ENCODE measurements at regions not wholly inside any gene's neighbourhood (a gene's known extent, or its start where the extent isn't known, plus 50 kb on each side); places are given as distances from the start of the nearest gene placed in this dataset.
"Not testable (repeated sequence)": the region's sequence is repeated elsewhere in the genome, so short reads cannot be mapped to it uniquely, and the experiment has no call there.

DNA sequence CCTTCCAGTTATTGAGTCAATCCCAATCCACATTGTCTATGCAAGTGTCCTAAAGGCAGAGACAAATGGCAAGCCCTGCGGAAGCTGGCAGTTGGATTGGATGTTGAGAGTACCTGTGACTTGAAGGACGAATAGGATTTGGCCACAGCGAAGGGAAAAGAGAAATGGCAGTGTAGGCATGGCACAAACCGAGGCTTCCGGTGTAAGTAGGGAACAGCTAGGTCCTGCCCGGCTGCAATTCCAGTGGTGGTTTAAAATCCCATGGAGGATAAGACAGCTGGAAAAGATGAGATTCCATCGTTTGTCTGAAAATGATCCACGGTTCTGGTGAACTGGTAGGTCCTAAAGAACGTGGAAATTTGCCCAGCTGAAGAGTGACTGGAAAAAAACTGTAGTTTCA lies 296.2 kb downstream of the TCERG1L start:
- no peak for DNase-seq

DNA sequence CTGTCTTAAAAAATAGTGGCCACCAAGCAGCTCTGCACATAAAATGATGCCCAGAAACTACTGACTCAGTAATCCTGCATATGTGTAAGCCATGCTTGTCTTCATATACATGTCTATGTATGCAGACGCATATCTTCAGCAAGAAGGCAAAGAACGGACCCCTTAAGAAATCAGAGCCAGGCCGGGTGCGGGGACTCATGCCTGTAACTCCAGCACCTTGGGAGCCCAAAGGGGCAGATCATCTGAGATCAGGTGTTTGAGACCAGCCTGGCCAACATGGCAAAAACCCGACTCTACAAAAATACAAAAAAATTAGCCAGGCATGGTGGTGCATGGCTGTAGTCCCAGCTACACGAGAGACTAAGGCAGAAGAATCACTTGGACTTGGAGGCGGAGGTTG lies 295.0 kb downstream of the TCERG1L start:
- no peak for DNase-seq

DNA sequence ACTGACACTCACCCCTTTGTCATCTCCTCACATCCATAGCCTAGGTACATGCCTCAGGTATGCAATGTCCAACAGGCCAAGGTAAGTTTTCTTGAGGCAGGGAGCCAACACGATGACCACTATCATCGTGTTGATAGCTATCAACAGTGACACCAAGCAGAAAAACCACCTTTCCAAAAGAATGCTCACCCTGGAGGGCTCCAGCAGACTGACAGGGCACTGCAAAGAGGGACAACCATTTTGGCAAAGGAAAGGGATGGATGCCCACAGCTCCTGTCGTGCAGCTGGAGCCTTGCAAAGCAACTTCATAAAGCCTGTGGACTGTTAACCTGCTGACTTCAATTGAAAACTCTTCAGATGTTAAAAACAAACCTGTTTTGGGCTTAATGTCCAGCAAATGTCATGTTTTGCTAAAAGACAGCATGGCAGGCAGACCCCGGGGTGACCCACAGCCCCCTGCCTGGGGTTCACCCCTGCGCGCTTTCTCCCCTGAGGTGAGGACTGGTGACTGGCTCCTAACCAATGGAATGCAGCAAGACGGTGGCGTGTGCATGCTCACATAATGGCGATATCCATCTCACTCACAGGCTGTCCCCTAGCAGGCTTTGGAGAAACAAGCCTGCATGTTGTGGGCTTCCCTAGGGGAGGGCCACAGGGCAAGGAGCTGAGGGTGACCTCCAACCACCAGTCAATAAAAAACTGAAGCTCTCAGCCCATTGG lies 293.8 kb downstream of the TCERG1L start:
- no peak for DNase-seq

DNA sequence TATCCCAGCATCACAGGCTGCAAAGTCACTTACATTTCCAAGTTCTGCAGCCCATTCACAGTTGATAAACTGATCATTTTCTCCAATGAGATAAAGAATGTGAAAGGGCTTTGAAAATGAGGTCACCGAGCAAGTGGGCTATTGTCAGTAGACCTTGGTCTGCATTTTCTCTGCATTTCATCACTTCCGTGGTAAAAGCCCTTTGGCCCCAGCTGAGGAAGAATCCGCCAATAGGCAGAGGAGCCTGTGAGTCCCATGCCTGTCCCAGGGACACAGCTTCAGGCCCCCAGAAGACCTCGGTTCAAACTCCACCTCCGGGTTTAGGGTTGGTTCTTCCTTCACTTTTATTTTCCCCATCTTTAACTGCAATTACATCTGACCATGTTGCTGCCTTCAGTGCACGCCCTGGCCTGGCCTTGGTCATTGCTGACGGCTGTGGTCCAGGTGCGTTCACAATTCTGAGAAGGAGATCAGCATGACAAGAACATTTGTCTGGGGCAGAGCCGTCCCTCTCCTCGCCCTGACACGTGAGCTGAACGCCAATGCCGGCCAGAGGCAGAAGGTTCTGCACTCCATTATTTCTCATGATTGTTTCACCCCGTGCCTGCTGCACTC lies 292.5 kb downstream of the TCERG1L start:
- DNase-seq, result no peak

DNA sequence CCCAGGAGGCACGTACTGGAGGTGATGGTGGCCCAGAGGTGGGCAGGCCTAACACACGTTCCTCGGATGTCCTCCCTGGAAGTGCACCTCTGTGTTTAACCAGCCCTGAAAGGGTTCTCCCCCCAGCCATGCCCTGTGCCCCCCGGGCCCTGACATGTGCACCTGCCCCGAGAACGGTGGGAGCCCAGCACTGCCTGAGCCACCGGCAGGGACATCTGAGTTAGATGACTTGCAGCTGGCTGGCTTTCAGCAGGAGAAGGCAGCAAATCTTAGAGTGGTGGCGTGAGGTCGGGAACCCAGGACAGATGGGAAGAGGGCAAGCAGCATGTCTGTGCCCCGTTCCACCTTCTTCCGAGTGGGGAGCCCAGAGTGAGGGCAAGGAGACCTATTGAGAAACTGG lies 291.8 kb downstream of the TCERG1L start:
- DNase-seq, result no peak

DNA sequence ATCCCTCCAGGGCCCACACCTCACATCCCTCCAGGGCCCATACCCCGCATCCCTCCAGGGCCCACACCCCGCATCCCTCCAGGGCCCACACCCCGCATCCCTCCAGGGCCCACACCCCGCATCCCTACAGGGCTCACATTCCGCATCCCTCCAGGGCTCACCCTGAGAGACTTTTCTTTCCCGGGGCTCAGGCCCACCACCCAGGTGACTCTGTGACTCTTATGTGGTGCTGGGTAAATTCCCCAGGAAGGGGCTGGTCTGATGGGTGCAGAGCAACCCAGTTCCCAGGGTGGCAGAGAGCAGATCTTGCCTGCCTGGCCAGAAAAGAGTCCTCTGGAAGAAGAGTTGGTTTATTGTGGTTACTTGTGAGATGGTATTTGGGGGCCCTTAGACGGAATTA lies 290.7 kb downstream of the TCERG1L start:
- DNase-seq, result no peak

DNA sequence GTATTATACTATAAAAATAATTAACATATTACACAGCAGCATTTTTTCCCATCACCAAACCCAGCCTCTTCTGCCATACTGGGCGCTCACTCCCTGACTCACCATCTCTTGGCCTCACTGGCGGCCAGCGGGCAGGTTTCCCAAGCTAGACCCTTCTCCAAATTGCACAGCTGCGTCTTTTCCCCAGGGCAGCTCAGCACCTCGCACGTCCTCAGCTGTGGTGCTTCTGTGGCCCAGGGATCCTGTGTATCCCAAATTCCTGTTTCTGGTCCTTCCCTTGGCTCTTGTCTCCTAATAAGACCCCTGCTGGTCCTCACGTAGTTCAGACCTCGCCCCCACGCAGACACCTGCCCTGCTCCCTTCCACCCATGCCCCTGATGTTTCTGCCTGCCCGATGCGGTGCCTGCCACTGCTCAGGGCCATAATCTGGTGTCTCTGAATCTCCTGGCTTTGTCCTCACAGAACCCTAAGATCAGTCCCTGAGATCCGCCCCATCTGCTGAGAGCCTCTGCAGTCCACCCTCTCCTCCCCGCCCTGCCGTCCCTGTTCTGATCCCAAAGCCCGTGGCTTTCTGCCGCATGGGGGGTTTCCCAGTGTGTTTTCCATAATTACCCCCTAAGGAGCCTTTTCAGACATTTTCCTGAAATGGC lies 290.1 kb downstream of the TCERG1L start:
- no peak for DNase-seq

DNA sequence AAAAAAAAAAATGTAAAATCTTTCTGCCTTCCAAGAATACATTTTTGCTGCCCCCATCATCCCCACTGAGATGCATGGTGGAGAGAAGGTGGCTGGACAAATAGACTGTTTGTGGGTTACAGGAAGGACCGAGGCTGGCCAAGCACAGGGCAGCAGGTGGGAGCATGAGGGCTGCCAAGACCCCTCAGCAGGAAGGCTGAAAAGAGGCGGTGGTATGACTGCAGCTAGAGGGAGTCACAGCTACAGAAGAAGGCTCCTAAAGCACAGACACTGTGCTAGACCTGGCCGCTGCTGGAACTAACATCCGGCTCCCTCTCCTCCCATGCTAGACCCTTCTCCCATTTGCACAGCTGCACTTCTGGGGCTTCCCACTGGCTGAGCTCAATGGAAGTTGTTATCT lies 289.6 kb downstream of the TCERG1L start:
- no peak for DNase-seq

DNA sequence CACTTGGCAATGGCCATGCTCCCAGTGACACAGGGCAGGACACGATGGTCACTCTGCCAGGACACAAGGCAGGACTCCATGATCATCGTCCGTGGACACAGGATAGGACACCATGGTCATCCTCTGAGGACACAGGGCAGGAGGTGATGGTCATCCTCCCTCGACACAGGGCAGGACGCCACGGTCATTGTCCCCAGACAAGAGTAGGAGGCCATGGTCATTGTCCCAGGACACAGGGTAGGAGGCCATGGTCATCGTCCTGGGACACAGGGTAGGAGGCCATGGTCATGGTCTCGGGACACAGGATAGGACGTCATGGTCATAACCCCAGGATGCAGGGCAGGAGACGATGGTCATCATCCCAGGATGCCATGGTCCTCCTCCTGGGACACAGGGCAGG lies 289.2 kb downstream of the TCERG1L start:
- no peak for DNase-seq

DNA sequence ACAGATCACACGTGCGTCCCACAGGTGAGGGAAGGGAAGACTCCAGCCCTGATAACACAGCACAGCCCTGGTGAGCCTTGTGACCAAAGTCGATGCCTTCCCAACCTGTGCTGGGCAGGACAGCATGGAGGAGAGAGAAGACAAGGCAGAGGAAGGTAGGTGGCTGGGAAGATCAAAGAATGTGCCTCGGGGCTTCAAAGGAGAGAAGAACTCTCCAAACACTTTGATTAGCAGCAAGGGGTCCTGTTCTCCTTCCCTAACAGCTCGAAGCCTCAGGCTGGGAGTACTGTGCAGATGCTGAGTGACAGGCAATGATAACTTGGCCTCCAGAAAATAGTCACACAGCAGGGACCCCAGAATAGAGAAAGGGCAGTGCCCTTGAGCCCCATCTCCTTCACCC lies 288.5 kb downstream of the TCERG1L start:
- DNase-seq, result no peak

DNA sequence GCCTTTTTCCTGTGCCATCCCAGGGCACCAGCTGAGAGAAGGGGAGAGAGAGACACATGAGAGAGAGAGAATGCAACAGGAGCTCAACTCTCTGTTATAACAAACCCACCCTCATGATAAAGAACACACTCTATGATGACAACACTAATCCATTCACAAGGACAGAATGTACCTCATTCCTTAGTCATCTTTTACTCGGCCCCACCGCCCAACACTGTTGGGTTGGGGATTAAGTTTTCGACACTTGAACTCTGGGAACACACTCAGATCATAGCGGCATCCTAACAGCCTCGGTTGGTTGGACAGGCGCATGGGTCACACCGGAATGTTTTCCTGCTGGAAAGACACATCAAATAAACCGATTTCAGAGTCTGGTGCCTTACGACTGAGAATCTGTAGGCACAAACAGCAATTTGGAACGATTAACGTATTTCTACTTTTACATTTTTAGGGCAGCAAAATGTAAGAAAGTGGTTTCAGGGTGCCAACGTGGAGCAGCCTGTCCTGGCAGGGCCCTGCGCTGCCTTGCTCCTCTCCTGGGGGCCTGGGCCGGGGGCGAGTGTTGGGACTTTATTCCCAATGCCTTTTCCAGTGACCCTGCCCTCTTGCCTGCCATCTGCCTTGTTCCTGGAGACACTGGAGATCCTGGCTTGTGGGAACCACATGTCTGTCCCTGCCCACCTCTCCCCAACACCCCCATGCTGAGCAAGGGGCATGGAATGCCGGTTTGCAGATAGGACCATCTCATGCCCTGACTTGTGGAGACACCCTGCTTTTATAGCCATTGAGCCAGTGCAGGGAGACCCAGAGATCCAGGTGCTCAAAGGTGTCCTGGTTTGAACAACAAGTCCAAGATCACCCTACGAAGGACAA lies 287.0 kb downstream of the TCERG1L start:
- DNase-seq, result no peak

DNA sequence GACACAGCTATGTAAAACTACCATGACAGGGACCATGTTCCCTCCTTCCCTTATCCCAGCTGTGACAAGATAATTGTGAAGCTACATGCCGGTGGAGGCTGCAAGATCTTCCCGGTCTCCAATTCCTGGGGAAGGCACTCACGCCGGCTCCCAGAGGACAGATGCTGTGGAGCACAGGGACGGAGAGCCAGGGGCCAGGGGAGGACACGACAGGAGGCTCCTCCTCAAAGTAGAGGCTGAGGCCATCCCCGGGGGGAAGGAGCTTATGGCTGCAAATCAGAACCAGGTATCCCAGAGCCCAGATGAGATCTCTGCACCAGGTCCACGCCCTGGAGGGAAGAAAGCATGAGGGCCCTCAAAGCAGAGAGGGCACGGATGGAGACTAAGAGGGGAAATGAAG lies 286.2 kb downstream of the TCERG1L start:
- DNase-seq, result no peak

DNA sequence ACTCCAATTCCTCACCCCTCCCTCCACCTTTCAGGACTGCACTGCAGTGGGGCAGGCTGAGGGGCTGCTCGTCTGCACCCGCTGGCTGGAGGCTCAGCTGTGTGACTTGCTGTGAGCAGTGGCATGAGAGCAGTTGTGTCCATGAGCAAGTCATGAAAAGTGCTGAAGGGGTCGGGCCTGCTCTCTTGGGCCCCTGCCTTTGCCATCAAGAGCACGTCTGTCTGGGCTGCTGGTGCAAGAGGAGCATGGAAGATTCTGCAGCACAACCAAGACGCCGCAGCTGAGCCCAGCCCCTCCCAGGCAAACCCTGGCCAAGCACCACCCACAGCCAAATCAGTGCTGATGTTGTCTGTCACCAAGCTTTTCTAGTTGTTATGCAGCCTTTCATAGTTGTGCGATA lies 284.3 kb downstream of the TCERG1L start:
- no peak for DNase-seq

DNA sequence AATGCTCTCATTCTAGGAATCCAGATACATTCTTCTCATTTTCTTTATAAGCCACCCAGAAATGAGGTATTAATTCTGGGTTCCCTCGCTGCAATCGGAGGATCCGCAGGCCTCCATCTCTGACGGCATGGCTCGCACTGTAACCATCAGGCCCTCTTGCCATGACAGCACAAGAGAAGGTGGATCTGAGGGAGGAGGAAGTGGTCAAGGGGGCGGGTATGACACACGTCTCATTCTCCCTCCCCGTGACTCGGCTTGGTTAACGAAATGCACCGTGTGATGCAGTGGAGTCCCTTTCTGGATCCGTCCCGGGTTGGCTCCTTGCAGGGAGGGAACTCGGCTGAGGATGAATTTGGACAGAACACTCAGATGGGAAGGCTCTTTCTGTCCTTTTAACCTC lies 280.2 kb downstream of the TCERG1L start:
- no peak for DNase-seq

DNA sequence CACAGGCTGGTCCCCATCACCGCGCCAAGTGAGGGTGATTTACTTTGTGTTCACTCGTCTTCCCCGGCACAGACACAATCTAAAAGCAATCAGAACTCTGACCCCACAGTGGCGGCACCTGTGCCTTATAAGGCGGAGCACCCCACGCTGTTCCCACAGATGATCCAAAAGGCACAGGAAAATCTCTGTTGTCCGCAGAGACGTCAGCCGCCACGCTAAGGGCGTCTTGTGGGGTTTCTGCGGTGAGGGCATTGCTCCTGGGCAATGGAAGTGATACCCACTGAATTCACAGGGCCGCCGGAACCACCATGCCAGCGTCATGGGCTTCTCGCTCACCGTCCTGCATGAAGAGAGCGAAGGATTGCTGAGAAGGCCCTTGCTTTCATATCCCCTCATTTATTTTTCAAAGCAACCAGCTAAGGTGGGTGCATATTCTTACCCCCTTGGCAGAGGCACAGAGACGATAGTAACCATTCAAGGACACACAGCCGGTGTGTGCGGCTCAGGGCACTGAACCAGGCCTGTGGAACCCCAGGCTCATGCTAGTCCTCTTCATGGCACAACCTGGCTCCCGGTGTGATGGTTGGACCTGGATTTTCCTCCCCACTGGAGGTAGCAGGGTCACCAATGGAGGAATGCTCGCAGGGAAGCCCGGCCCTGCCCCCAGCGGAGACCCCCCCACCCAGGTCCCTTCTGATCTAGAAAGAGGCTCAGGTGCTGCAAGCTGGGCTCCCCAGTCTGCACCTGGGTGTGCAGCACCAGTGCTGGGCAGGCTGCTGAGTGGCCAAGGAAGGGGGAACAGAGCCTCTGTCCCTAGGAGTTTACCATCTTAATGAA lies 279.0 kb downstream of the TCERG1L start:
- no peak for DNase-seq

DNA sequence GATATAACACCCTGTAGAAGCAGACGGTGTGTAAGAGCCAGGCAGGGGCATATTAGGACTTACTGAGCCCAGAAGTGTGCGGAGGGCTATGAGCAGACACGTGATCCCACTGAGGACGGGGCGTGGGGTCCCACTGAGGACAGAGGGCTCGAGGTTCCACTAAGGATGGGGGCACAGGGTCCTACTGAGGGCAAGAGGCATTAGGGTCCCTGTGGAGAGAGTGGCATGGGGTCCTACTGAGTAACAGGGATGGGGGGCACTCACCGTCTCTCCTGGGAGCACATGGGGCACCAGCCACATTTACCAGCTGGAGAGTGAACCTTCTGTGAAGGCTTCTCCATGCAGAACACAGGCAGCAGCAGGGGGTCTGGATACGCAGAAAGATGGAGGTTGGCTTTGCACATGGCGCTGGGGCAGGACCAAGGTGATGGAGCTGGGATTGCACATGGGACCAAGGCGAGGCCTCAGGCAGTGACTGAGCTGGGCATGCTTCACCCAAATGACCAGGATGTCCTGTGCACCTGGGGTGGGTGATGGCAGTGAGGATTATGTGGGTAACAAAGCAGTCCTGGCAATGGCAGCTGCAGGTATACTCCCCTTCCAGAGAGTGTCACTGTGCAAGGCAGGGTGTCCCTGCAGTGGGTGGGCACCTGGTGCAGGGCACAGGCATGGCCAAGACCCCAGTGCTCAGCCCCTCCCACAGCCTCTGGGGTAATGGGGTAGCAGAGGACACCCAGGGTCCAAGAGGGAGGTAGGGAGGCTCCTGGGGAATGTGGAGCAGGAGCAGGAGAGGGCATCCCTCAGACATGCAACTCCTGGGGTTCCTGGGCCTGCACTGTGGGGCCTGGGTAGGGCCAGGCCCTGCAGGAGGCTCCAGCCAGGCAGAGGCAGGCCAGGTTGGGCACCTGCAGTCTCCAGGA lies 278.1 kb downstream of the TCERG1L start:
- DNase-seq, result no peak

DNA sequence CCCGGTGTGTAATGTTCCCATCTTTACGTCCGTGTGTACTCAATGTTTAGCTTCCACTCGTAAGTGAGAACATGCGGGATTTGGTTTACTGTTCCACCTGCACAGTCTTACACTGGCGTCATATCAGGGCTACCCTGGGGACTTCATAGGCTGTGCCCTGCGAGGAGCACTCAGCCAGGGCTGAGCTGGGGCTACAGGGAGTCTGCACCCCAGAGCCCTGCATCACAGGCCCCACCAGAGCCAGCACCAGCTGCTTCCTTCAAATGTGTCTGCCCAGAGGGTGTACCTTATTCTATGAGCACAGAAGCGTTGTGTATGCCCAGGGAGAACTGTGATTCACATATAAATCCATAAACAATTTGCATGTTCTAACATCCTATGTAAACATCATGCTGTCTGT lies 277.1 kb downstream of the TCERG1L start:
- no peak for DNase-seq

DNA sequence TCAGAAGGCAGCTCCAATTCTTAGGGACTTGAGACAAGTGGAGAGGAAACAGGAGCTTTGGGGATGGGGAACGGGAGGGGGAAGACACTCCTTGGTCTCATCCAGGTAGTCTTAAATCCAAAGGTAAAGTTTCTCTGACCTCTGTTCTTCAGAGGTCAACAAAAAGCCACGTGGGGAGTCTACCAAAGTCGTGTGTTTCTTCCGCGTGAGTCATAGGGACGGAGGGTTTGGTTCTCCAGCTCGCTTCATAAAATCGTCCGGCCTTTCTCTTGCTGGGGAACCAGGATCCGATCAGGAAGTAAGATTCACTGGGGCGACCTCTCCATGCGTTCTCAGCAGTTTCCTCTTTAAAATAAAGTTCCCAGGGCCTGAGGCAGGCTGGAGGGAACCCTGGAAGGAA lies 275.7 kb downstream of the TCERG1L start:
- DNase-seq, result no peak

DNA sequence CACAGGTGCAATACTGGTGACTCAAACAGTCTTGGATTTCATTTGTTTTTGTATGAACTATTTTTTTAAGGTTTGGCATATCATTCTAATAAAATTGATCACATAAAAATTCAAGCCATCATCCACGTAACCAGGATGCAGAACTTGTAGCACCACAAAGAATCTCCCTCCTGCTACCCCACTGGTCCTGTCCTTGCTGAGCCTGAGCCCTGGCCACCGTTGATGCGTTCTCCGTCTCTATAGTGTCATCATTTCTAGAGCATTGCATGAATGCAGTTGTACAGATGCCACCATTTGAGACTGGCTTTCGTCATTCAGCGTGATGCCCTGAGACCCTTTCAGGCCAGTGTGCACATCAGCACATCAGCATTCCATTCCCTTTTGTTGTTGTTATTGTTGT lies 273.5 kb downstream of the TCERG1L start:
- DNase-seq, result no peak

DNA sequence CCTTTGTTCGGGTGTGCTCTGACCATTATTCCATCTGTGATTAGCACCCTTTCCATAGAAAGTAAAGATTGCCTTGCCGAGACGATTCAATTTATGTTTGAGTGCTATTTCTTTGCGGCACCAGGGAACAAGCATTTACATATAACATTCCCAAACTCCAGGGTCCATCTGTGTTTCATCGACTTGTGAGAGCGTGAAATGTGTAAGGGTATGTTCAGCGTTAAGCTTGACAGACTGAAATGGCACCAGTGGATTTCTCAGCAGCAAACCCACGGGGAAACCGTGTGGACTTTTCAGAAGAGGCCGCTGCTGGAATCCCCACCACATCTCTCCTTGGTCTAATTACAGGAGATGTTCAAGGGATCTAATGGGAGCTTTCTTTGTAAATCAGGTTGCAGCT lies 270.5 kb downstream of the TCERG1L start:
- no peak for DNase-seq

DNA sequence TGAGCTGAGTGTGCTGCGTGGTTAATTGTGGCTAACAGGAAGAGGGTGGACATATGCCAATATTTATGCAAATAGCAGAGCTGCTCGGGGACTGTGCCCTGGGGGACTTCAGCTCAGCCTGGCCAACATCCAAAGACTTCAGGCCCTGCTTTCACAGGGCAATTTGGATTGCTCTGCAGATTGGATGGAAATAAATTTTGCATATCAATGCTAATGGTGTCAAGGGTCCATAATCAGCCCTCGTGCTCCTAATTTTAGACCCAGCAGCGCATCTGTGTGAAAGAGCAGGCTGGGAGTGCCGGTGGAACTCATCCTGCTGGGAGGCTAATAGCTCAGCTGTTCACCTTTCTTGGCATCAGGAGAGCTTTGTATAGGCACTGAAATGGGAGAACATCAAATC lies 270.1 kb downstream of the TCERG1L start:
- DNase-seq, result no peak

DNA sequence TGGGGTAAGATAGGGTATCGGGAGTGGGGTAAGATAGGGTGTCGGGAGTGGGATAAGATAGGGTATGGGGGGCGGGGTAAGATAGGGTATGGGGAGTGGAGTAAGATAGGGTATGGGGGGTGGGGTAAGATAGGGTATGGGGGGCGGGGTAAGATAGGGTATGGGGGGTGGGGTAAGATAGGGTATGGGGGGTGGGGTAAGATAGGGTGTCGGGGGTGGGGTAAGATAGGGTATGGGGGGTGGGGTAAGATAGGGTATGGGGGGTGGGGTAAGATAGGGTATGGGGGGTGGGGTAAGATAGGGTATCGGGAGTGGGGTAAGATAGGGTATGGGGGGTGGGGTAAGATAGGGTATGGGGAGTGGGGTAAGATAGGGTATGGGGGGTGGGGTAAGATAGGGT lies 269.5 kb downstream of the TCERG1L start:
- not testable (repeated sequence) for DNase-seq
